GM19372 (cell line): ENCODE measurements at regions not wholly inside any gene's neighbourhood (a gene's known extent, or its start where the extent isn't known, plus 50 kb on each side); places are given as distances from the start of the nearest gene placed in this dataset.
"Not testable (repeated sequence)": the region's sequence is repeated elsewhere in the genome, so short reads cannot be mapped to it uniquely, and the experiment has no call there.

ENCODE experiments used
- ATAC-seq: cut with Tn5 transposase; IDR thresholded peaks from one replicate; pipeline ENCODE4 v1.9.1; 2021; ENCODE audit warnings: mild to moderate bottlenecking, low read depth, moderate library complexity; ENCODE audit not compliant: unreplicated experiment

- no peak for ATAC-seq
Observed at GRCh38 chr7:85916016-85916415, 727.7 kb upstream of the GRM3 start.

- no peak for ATAC-seq
Observed at GRCh38 chr7:85914437-85914836, 727.6 kb upstream of the SEMA3D start.

GRCh38 chr7:85908051-85908450 is 721.2 kb upstream of the SEMA3D start:
- no peak for ATAC-seq

- no peak for ATAC-seq
Observed at GRCh38 chr7:85897967-85898366, 711.1 kb upstream of the SEMA3D start.

- ATAC-seq: no peak
Observed at GRCh38 chr7:85896531-85896930, 709.7 kb upstream of the SEMA3D start.

- no peak for ATAC-seq
Observed at GRCh38 chr7:85895835-85896234, 709.0 kb upstream of the SEMA3D start.

- ATAC-seq: not testable (repeated sequence)
Observed at GRCh38 chr7:85891900-85892299, 705.0 kb upstream of the SEMA3D start.

GRCh38 chr7:85890244-85890811 is 703.5 kb upstream of the SEMA3D start:
- peak; percentile 71 for ATAC-seq

GRCh38 chr7:85887133-85887532 is 700.3 kb upstream of the SEMA3D start:
- no peak for ATAC-seq

GRCh38 chr7:85882335-85882734 is 695.5 kb upstream of the SEMA3D start:
- no peak for ATAC-seq

GRCh38 chr7:85875398-85875797 is 688.5 kb upstream of the SEMA3D start:
- ATAC-seq: no peak

GRCh38 chr7:85866540-85866939 is 679.7 kb upstream of the SEMA3D start:
- ATAC-seq: no peak

GRCh38 chr7:85851571-85852193 is 664.8 kb upstream of the SEMA3D start:
- no peak for ATAC-seq

- no peak for ATAC-seq
Observed at GRCh38 chr7:85850381-85850780, 663.5 kb upstream of the SEMA3D start.

- ATAC-seq: no peak
Observed at GRCh38 chr7:85840554-85840953, 653.7 kb upstream of the SEMA3D start.

GRCh38 chr7:85833066-85833465 is 646.2 kb upstream of the SEMA3D start:
- ATAC-seq: no peak

- ATAC-seq: no peak
Observed at GRCh38 chr7:85830982-85831381, 644.1 kb upstream of the SEMA3D start.

- no peak for ATAC-seq
Observed at GRCh38 chr7:85829817-85830432, 643.1 kb upstream of the SEMA3D start.

- ATAC-seq: no peak
Observed at GRCh38 chr7:85829176-85829575, 642.3 kb upstream of the SEMA3D start.

- no peak for ATAC-seq
Observed at GRCh38 chr7:85828614-85829013, 641.8 kb upstream of the SEMA3D start.

GRCh38 chr7:85823396-85824080 is 636.7 kb upstream of the SEMA3D start:
- ATAC-seq: no peak

- no peak for ATAC-seq
Observed at GRCh38 chr7:85821926-85822325, 635.1 kb upstream of the SEMA3D start.
